ENCODE measurements at regions not wholly inside any gene's neighbourhood (a gene's known extent, or its start where the extent isn't known, plus 50 kb on each side); places are given as distances from the start of the nearest gene placed in this dataset.

DNA sequence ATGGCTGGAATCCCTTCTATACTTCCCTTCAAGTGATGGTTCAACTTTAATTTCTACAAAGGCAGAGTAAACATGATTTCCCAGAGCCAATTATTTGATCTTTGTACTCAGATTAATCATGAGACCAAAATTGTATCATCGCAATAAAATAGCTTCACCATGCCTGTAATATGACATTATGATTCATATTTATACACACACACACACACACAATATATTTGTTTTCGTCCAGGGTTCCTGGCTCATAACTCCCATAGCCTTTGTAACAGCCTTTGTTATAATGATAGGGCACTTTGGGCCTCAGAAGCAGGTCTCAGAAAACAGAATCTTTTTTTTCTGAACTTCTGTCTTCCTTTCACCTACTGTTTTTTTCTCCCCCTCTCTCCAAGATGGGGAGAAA, 270.6 kb downstream of the ADGRA3 start:
- TF ChIP-seq, protein P1, sequence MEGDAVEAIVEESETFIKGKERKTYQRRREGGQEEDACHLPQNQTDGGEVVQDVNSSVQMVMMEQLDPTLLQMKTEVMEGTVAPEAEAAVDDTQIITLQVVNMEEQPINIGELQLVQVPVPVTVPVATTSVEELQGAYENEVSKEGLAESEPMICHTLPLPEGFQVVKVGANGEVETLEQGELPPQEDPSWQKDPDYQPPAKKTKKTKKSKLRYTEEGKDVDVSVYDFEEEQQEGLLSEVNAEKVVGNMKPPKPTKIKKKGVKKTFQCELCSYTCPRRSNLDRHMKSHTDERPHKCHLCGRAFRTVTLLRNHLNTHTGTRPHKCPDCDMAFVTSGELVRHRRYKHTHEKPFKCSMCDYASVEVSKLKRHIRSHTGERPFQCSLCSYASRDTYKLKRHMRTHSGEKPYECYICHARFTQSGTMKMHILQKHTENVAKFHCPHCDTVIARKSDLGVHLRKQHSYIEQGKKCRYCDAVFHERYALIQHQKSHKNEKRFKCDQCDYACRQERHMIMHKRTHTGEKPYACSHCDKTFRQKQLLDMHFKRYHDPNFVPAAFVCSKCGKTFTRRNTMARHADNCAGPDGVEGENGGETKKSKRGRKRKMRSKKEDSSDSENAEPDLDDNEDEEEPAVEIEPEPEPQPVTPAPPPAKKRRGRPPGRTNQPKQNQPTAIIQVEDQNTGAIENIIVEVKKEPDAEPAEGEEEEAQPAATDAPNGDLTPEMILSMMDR (IDR thresholded peaks at IDR 0.05): no peak
- no peak for TF ChIP-seq POLR2A (IDR thresholded peaks at IDR 0.05)
